EH (cell line): ENCODE measurements at regions not wholly inside any gene's neighbourhood (a gene's known extent, or its start where the extent isn't known, plus 50 kb on each side); places are given as distances from the start of the nearest gene placed in this dataset.
"Not testable (repeated sequence)": the region's sequence is repeated elsewhere in the genome, so short reads cannot be mapped to it uniquely, and the experiment has no call there.

ENCODE experiments used
- DNase-seq: peaks from one replicate; pipeline ENCODE4 v3.0.0-alpha.2; 2015; ENCODE audit warnings: low read depth

GRCh38 chr14:106327234-106327633 lies 800.9 kb downstream of the TMEM121 start:
- DNase-seq = no peak

- DNase-seq = not testable (repeated sequence)
These were observed 801.4 kb downstream of the TMEM121 start for GRCh38 chr14:106327702-106328353.

GRCh38 chr14:106329243-106329642 lies 802.9 kb downstream of the TMEM121 start:
- DNase-seq = not testable (repeated sequence)

GRCh38 chr14:106329987-106330774 lies 803.8 kb downstream of the TMEM121 start:
- not testable (repeated sequence) for DNase-seq

GRCh38 chr14:106334428-106335109 lies 808.2 kb downstream of the TMEM121 start:
- not testable (repeated sequence) for DNase-seq

- DNase-seq = not testable (repeated sequence)
These were observed 808.7 kb downstream of the TMEM121 start for GRCh38 chr14:106335110-106335429.

- DNase-seq = not testable (repeated sequence)
These were observed 812.4 kb downstream of the TMEM121 start for GRCh38 chr14:106338775-106339174.

- DNase-seq = not testable (repeated sequence)
These were observed 814.3 kb downstream of the TMEM121 start for GRCh38 chr14:106340658-106341057.

GRCh38 chr14:106341161-106341560 lies 814.8 kb downstream of the TMEM121 start:
- not testable (repeated sequence) for DNase-seq

GRCh38 chr14:106343626-106344025 lies 817.2 kb downstream of the TMEM121 start:
- no peak for DNase-seq

- not testable (repeated sequence) for DNase-seq
These were observed 817.8 kb downstream of the TMEM121 start for GRCh38 chr14:106344065-106344614.

GRCh38 chr14:106344791-106345479 lies 818.6 kb downstream of the TMEM121 start:
- DNase-seq = not testable (repeated sequence)

- no peak for DNase-seq
These were observed 819.7 kb downstream of the TMEM121 start for GRCh38 chr14:106346084-106346483.

GRCh38 chr14:106346534-106347290 lies 820.3 kb downstream of the TMEM121 start:
- no peak for DNase-seq

- DNase-seq = no peak
These were observed 821.0 kb downstream of the TMEM121 start for GRCh38 chr14:106347291-106347778.

- DNase-seq = no peak
These were observed 821.7 kb downstream of the TMEM121 start for GRCh38 chr14:106347890-106348755.

GRCh38 chr14:106348873-106349540 lies 822.6 kb downstream of the TMEM121 start:
- not testable (repeated sequence) for DNase-seq

GRCh38 chr14:106349678-106350457 lies 823.5 kb downstream of the TMEM121 start:
- not testable (repeated sequence) for DNase-seq
